ENCODE measurements at regions not wholly inside any gene's neighbourhood (a gene's known extent, or its start where the extent isn't known, plus 50 kb on each side); places are given as distances from the start of the nearest gene placed in this dataset.
"Not testable (repeated sequence)": the region's sequence is repeated elsewhere in the genome, so short reads cannot be mapped to it uniquely, and the experiment has no call there.

GRCh38 chr14:89743828-89744227, 210.7 kb downstream of the EFCAB11 start:
- Mint-ChIP-seq H3K27ac (no peak overlapping the region), H3K4me1 (peaks cover 9% of the 10 kb centered on the region), H3K9me3 (peaks cover 35 to 55% of the 10 kb centered on the region in 2 donors), H3K4me3 (no peak overlapping the region), H3K27me3 (no peaks in the 10 kb centered on the region)
- ATAC-seq = no peak
- DNase-seq = no peak

GRCh38 chr14:89740241-89740640, 214.3 kb downstream of the EFCAB11 start:
- Mint-ChIP-seq H3K9me3 (peaks cover 15 to 32% of the 10 kb centered on the region in 2 donors), H3K27ac (no peak overlapping the region), H3K27me3 (no peaks in the 10 kb centered on the region), H3K4me3 (no peak overlapping the region), H3K4me1 (peaks cover 9% of the 10 kb centered on the region)
- no peak for DNase-seq
- no peak for ATAC-seq

GRCh38 chr14:89736881-89737280, 217.6 kb downstream of the EFCAB11 start:
- no peak overlapping the region for H3K27ac Mint-ChIP-seq
- peaks cover 4 to 9% of the 10 kb centered on the region in 2 donors for H3K9me3 Mint-ChIP-seq
- H3K4me1 Mint-ChIP-seq = no peaks in the 10 kb centered on the region
- no peak overlapping the region for H3K4me3 Mint-ChIP-seq
- no peaks in the 10 kb centered on the region for H3K27me3 Mint-ChIP-seq
- DNase-seq (no peak), ATAC-seq (no peak)

GRCh38 chr14:89731396-89731933, 223.1 kb downstream of the EFCAB11 start:
- ATAC-seq = no peak
- no peaks in the 10 kb centered on the region for H3K27me3 Mint-ChIP-seq
- no peak overlapping the region for H3K4me3 Mint-ChIP-seq
- H3K4me1 Mint-ChIP-seq = peaks cover 14% of the 10 kb centered on the region
- H3K9me3 Mint-ChIP-seq = peaks cover 0 to 7% of the 10 kb centered on the region in 2 donors
- no peak for DNase-seq
- no peak overlapping the region for H3K27ac Mint-ChIP-seq

- Mint-ChIP-seq H3K4me3 (no peak overlapping the region), H3K27ac (no peak overlapping the region), H3K9me3 (peaks cover 0 to 7% of the 10 kb centered on the region in 2 donors), H3K4me1 (peaks cover 22% of the 10 kb centered on the region), H3K27me3 (no peaks in the 10 kb centered on the region)
- DNase-seq (no peak), ATAC-seq (no peak)
These were observed 223.8 kb downstream of the EFCAB11 start for GRCh38 chr14:89730687-89731086.

GRCh38 chr14:89728964-89729363, 225.6 kb downstream of the EFCAB11 start:
- Mint-ChIP-seq H3K4me3 (no peak overlapping the region), H3K27me3 (no peaks in the 10 kb centered on the region), H3K4me1 (peaks cover 38% of the 10 kb centered on the region), H3K9me3 (peaks cover 0 to 7% of the 10 kb centered on the region in 2 donors), H3K27ac (no peak overlapping the region)
- ATAC-seq = no peak
- no peak for DNase-seq

- DNase-seq, ATAC-seq, H3K27me3 Mint-ChIP-seq, H3K9me3 Mint-ChIP-seq: not testable (repeated sequence)
- peaks cover 63% of the 10 kb centered on the region for H3K4me1 Mint-ChIP-seq
- peak overlapping the region; percentile 44 to 92 for H3K4me3 Mint-ChIP-seq
- H3K27ac Mint-ChIP-seq = peak overlapping the region; percentile 74 to 93
These were observed 228.3 kb downstream of the EFCAB11 start for GRCh38 chr14:89726226-89726625.

- Mint-ChIP-seq H3K27me3 (no peaks in the 10 kb centered on the region), H3K4me1 (peaks cover 79% of the 10 kb centered on the region), H3K9me3 (peaks cover 4 to 15% of the 10 kb centered on the region in 2 donors), H3K4me3 (peak overlapping the region; percentile 86 to 92), H3K27ac (peak overlapping the region; percentile 91 to 93)
- ATAC-seq (no peak), DNase-seq (peak in 1 of 2 donors; percentile 19)
These were observed 229.9 kb downstream of the EFCAB11 start for GRCh38 chr14:89724628-89724960.

- DNase-seq (no peak), ATAC-seq (no peak)
- peak overlapping the region; percentile 86 to 92 for H3K4me3 Mint-ChIP-seq
- peaks cover 85% of the 10 kb centered on the region for H3K4me1 Mint-ChIP-seq
- H3K9me3 Mint-ChIP-seq = peaks cover 4 to 18% of the 10 kb centered on the region in 2 donors
- no peaks in the 10 kb centered on the region for H3K27me3 Mint-ChIP-seq
- H3K27ac Mint-ChIP-seq = peak overlapping the region; percentile 91 to 93
These were observed 230.5 kb downstream of the EFCAB11 start for GRCh38 chr14:89723930-89724627.

GRCh38 chr14:89721956-89722355, 232.6 kb downstream of the EFCAB11 start:
- DNase-seq (no peak), ATAC-seq (no peak)
- Mint-ChIP-seq H3K27me3 (no peaks in the 10 kb centered on the region), H3K4me1 (peaks cover 91% of the 10 kb centered on the region), H3K9me3 (peaks cover 4 to 18% of the 10 kb centered on the region in 2 donors), H3K27ac (peak overlapping the region; percentile 88 to 94), H3K4me3 (peak overlapping the region; percentile 19 to 52)

GRCh38 chr14:89720741-89721729, 233.5 kb downstream of the EFCAB11 start:
- Mint-ChIP-seq H3K9me3 (peaks cover 4 to 18% of the 10 kb centered on the region in 2 donors), H3K27ac (peak overlapping the region; percentile 88 to 94), H3K27me3 (no peaks in the 10 kb centered on the region), H3K4me3 (peak overlapping the region; percentile 68 to 78), H3K4me1 (peaks cover 87% of the 10 kb centered on the region)
- ATAC-seq = peak; percentile 95
- DNase-seq = peak; percentile 65 to 76

- Mint-ChIP-seq H3K9me3 (peaks cover 4 to 18% of the 10 kb centered on the region in 2 donors), H3K4me1 (peaks cover 88% of the 10 kb centered on the region), H3K27ac (peak overlapping the region; percentile 88 to 94), H3K4me3 (peak overlapping the region; percentile 68 to 78), H3K27me3 (no peaks in the 10 kb centered on the region)
- ATAC-seq (peak; percentile 27), DNase-seq (peak; percentile 27 to 28)
These were observed 234.3 kb downstream of the EFCAB11 start for GRCh38 chr14:89720076-89720687.

- ATAC-seq = no peak
- DNase-seq = no peak
- H3K27ac Mint-ChIP-seq = peak overlapping the region in 1 of 2 donors; percentile 94
- H3K9me3 Mint-ChIP-seq = peaks cover 4 to 18% of the 10 kb centered on the region in 2 donors
- H3K4me1 Mint-ChIP-seq = peaks cover 87% of the 10 kb centered on the region
- no peaks in the 10 kb centered on the region for H3K27me3 Mint-ChIP-seq
- no peak overlapping the region for H3K4me3 Mint-ChIP-seq
These were observed 235.0 kb downstream of the EFCAB11 start for GRCh38 chr14:89719366-89720075.

- Mint-ChIP-seq H3K4me3 (no peak overlapping the region), H3K27me3 (no peaks in the 10 kb centered on the region), H3K4me1 (peaks cover 20% of the 10 kb centered on the region), H3K27ac (no peak overlapping the region), H3K9me3 (peaks cover 7 to 28% of the 10 kb centered on the region in 2 donors)
- no peak for ATAC-seq
- DNase-seq = no peak
These were observed 245.4 kb downstream of the EFCAB11 start for GRCh38 chr14:89708982-89709625.
